ENCODE measurements at regions not wholly inside any gene's neighbourhood (a gene's known extent, or its start where the extent isn't known, plus 50 kb on each side); places are given as distances from the start of the nearest gene placed in this dataset.

DNA sequence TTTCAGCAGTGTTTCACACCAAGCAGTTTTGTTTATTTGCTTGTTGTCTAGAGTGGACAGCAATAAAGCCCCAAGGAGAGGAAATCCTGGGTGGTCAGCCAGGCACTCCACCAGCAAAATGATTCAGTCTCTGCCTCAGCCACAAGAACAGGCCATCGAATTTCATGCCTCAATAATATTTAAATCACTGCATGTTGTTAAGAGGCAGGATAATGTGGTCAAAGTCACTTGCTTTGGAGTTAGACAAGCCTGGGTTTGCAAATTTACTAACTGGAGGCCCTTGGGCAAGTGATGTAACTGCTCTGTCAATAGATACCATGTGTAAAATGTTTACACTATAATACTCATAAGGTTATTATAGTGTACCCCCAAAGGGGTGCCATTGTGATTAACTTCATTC is 349.6 kb downstream of the LMO4 start:
- peaks cover 9% of the 10 kb centered on the region for H3K4me1 Mint-ChIP-seq
- CTCF ChIA-PET: no interaction called here
- H3K4me3 Mint-ChIP-seq: no peak overlapping the region

DNA sequence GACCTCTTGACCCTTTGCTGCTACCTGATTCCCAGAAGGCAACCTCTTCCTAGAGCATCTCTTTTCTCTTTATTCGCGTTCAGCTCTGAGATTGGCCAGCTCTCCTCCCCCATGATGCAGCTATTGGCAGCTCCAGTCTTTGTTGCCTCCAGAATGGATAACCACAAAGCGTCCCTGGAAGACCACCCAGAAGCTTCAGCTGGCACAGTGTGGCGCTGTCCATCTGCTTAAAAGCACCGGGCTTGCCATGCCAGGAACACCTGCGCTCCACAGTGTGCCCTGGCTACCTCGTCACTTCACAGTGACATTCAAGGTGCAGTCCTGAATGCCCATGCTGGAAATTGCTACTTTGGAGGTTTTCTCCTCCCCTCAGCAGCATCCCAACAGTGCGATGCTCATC is 353.9 kb downstream of the LMO4 start:
- peak; percentile 8; the same call in 1 of the 2 replicates for ATAC-seq
- Mint-ChIP-seq H3K4me1 (peaks cover 49% of the 10 kb centered on the region), H3K27me3 (ENCODE audit: low read depth) (peaks cover 35% of the 10 kb centered on the region), H3K9me3 (peaks cover 22% of the 10 kb centered on the region), H3K27ac (no peak overlapping the region), H3K4me3 (no peak overlapping the region), H3K36me3 (peaks cover 12% of the 10 kb centered on the region)
- POLR2A ChIA-PET: no interaction called here
- DNase-seq (ENCODE audit: low spot score): peak; percentile 19
- CTCF ChIA-PET: interaction anchor here (0.6 to 2.0 kb wide), 4 partner anchors 40 to 379 kb away, joined by 3 to 8 read pairs (median 3); no protein-coding TSS in a partner anchor
- TF ChIP-seq, protein P1, sequence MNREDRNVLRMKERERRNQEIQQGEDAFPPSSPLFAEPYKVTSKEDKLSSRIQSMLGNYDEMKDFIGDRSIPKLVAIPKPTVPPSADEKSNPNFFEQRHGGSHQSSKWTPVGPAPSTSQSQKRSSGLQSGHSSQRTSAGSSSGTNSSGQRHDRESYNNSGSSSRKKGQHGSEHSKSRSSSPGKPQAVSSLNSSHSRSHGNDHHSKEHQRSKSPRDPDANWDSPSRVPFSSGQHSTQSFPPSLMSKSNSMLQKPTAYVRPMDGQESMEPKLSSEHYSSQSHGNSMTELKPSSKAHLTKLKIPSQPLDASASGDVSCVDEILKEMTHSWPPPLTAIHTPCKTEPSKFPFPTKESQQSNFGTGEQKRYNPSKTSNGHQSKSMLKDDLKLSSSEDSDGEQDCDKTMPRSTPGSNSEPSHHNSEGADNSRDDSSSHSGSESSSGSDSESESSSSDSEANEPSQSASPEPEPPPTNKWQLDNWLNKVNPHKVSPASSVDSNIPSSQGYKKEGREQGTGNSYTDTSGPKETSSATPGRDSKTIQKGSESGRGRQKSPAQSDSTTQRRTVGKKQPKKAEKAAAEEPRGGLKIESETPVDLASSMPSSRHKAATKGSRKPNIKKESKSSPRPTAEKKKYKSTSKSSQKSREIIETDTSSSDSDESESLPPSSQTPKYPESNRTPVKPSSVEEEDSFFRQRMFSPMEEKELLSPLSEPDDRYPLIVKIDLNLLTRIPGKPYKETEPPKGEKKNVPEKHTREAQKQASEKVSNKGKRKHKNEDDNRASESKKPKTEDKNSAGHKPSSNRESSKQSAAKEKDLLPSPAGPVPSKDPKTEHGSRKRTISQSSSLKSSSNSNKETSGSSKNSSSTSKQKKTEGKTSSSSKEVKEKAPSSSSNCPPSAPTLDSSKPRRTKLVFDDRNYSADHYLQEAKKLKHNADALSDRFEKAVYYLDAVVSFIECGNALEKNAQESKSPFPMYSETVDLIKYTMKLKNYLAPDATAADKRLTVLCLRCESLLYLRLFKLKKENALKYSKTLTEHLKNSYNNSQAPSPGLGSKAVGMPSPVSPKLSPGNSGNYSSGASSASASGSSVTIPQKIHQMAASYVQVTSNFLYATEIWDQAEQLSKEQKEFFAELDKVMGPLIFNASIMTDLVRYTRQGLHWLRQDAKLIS (CRISPR knock-in tag; IDR thresholded peaks at IDR 0.05; ENCODE audit: borderline replicate concordance): no peak
- no peak for TF ChIP-seq ELF4 (CRISPR knock-in tag; IDR thresholded peaks at IDR 0.05; ENCODE audit: low read depth)
- TF ChIP-seq, protein P2, sequence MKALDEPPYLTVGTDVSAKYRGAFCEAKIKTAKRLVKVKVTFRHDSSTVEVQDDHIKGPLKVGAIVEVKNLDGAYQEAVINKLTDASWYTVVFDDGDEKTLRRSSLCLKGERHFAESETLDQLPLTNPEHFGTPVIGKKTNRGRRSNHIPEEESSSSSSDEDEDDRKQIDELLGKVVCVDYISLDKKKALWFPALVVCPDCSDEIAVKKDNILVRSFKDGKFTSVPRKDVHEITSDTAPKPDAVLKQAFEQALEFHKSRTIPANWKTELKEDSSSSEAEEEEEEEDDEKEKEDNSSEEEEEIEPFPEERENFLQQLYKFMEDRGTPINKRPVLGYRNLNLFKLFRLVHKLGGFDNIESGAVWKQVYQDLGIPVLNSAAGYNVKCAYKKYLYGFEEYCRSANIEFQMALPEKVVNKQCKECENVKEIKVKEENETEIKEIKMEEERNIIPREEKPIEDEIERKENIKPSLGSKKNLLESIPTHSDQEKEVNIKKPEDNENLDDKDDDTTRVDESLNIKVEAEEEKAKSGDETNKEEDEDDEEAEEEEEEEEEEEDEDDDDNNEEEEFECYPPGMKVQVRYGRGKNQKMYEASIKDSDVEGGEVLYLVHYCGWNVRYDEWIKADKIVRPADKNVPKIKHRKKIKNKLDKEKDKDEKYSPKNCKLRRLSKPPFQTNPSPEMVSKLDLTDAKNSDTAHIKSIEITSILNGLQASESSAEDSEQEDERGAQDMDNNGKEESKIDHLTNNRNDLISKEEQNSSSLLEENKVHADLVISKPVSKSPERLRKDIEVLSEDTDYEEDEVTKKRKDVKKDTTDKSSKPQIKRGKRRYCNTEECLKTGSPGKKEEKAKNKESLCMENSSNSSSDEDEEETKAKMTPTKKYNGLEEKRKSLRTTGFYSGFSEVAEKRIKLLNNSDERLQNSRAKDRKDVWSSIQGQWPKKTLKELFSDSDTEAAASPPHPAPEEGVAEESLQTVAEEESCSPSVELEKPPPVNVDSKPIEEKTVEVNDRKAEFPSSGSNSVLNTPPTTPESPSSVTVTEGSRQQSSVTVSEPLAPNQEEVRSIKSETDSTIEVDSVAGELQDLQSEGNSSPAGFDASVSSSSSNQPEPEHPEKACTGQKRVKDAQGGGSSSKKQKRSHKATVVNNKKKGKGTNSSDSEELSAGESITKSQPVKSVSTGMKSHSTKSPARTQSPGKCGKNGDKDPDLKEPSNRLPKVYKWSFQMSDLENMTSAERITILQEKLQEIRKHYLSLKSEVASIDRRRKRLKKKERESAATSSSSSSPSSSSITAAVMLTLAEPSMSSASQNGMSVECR (CRISPR knock-in tag; IDR thresholded peaks at IDR 0.05; ENCODE audit: borderline replicate concordance): no peak
- no peak for TF ChIP-seq NR3C1 (CRISPR knock-in tag; conservative IDR thresholded peaks at IDR 0.05; ENCODE audit: low read depth)
- no peak for TF ChIP-seq CBFB (CRISPR knock-in tag; IDR thresholded peaks at IDR 0.05; ENCODE audit: low read depth)
- TF ChIP-seq MYBL2 (CRISPR knock-in tag; IDR thresholded peaks at IDR 0.05): no peak
- TF ChIP-seq NR1H2 (CRISPR knock-in tag; IDR thresholded peaks at IDR 0.05): no peak

More for the DNA sequence above, 349.6 kb downstream of the LMO4 start:
- TF ChIP-seq RORB (CRISPR knock-in tag; IDR thresholded peaks at IDR 0.05): no peak
- no peak for TF ChIP-seq FOXP1 (CRISPR knock-in tag; IDR thresholded peaks at IDR 0.05; ENCODE audit: borderline replicate concordance)
- no peak for TF ChIP-seq ZNF671 (CRISPR knock-in tag; IDR thresholded peaks at IDR 0.05)
- TF ChIP-seq SMAD3 (CRISPR knock-in tag; IDR thresholded peaks at IDR 0.05; ENCODE audit: borderline replicate concordance): no peak
- TF ChIP-seq, protein P3, sequence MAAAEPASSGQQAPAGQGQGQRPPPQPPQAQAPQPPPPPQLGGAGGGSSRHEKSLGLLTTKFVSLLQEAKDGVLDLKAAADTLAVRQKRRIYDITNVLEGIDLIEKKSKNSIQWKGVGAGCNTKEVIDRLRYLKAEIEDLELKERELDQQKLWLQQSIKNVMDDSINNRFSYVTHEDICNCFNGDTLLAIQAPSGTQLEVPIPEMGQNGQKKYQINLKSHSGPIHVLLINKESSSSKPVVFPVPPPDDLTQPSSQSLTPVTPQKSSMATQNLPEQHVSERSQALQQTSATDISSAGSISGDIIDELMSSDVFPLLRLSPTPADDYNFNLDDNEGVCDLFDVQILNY (CRISPR knock-in tag; IDR thresholded peaks at IDR 0.05): no peak
- no peak for TF ChIP-seq HMGA2 (CRISPR knock-in tag; IDR thresholded peaks at IDR 0.05)
- TF ChIP-seq, protein P1 (CRISPR knock-in tag; IDR thresholded peaks at IDR 0.05; ENCODE audit: borderline replicate concordance): no peak
- no peak for TF ChIP-seq CREM (CRISPR knock-in tag; IDR thresholded peaks at IDR 0.05)
- TF ChIP-seq, protein P4, sequence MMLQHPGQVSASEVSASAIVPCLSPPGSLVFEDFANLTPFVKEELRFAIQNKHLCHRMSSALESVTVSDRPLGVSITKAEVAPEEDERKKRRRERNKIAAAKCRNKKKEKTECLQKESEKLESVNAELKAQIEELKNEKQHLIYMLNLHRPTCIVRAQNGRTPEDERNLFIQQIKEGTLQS (CRISPR knock-in tag; conservative IDR thresholded peaks at IDR 0.05): no peak
- TF ChIP-seq, protein P5, sequence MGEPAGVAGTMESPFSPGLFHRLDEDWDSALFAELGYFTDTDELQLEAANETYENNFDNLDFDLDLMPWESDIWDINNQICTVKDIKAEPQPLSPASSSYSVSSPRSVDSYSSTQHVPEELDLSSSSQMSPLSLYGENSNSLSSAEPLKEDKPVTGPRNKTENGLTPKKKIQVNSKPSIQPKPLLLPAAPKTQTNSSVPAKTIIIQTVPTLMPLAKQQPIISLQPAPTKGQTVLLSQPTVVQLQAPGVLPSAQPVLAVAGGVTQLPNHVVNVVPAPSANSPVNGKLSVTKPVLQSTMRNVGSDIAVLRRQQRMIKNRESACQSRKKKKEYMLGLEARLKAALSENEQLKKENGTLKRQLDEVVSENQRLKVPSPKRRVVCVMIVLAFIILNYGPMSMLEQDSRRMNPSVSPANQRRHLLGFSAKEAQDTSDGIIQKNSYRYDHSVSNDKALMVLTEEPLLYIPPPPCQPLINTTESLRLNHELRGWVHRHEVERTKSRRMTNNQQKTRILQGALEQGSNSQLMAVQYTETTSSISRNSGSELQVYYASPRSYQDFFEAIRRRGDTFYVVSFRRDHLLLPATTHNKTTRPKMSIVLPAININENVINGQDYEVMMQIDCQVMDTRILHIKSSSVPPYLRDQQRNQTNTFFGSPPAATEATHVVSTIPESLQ (CRISPR knock-in tag; IDR thresholded peaks at IDR 0.05): no peak
- TF ChIP-seq, protein P6, sequence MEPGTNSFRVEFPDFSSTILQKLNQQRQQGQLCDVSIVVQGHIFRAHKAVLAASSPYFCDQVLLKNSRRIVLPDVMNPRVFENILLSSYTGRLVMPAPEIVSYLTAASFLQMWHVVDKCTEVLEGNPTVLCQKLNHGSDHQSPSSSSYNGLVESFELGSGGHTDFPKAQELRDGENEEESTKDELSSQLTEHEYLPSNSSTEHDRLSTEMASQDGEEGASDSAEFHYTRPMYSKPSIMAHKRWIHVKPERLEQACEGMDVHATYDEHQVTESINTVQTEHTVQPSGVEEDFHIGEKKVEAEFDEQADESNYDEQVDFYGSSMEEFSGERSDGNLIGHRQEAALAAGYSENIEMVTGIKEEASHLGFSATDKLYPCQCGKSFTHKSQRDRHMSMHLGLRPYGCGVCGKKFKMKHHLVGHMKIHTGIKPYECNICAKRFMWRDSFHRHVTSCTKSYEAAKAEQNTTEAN (CRISPR knock-in tag; IDR thresholded peaks at IDR 0.05): no peak
- TF ChIP-seq NFATC4 (CRISPR knock-in tag; IDR thresholded peaks at IDR 0.05): no peak
- TF ChIP-seq ZNF396 (CRISPR knock-in tag; IDR thresholded peaks at IDR 0.05; ENCODE audit: borderline replicate concordance): no peak
- TF ChIP-seq KAT7 (CRISPR knock-in tag; IDR thresholded peaks at IDR 0.05; ENCODE audit: borderline replicate concordance): no peak
- DNase-seq (ENCODE audit: low spot score) (no peak), ATAC-seq (no peak)
- Mint-ChIP-seq H3K27ac (no peak overlapping the region), H3K27me3 (ENCODE audit: low read depth) (peaks cover 7% of the 10 kb centered on the region), H3K9me3 (peaks cover 22% of the 10 kb centered on the region), H3K36me3 (peaks cover 12% of the 10 kb centered on the region)
- POLR2A ChIA-PET: no interaction called here
